DND-41 (cell line): ENCODE measurements at regions not wholly inside any gene's neighbourhood (a gene's known extent, or its start where the extent isn't known, plus 50 kb on each side); places are given as distances from the start of the nearest gene placed in this dataset.

ENCODE experiments used
- ATAC-seq: fragments of 200-7000 bp; cut with Tn5 transposase; 3 replicates; pipeline ENCODE4 v1.9.1; 2021; ENCODE audit warnings: low read depth; ENCODE audit not compliant: insufficient read depth
- DNase-seq: peaks from one replicate; pipeline ENCODE4 v3.0.0-alpha.2; 2020
- H2AFZ ChIP-seq: 2 replicates; pipeline ENCODE4 v1.6.0; 2012; ENCODE audit warnings: low read depth, low read length
- H3K27ac ChIP-seq: 2 replicates; pipeline ENCODE4 v1.5.1; 2012; ENCODE audit warnings: low read length, inconsistent platforms
- H3K27me3 ChIP-seq: fragments of 200-600 bp; sonication (generic); 2 replicates; pipeline ENCODE4 v1.6.0; 2012; ENCODE audit warnings: low read length, mild to moderate bottlenecking, inconsistent platforms; ENCODE audit not compliant: insufficient read depth, poor library complexity
- H3K36me3 ChIP-seq: 2 replicates; pipeline ENCODE4 v1.5.1; 2012; ENCODE audit warnings: low read length, inconsistent platforms; ENCODE audit not compliant: insufficient read depth
- H3K4me1 ChIP-seq: 2 replicates; pipeline ENCODE4 v1.5.1; 2012; ENCODE audit warnings: mild to moderate bottlenecking, low read length; ENCODE audit not compliant: insufficient read depth
- H3K4me2 ChIP-seq: 2 replicates; pipeline ENCODE4 v1.6.0; 2012; ENCODE audit warnings: mild to moderate bottlenecking, moderate library complexity, low read length, inconsistent platforms; ENCODE audit not compliant: insufficient read depth
- H3K4me3 ChIP-seq, 2 experiments: fragments of 200-600 bp in 1 of 2; shearing (Covaris generic) in 1 of 2; 2 replicates each; pipeline ENCODE4 v1.5.1; 2012 to 2016; ENCODE audit warnings: inconsistent platforms in 2 of 2, low read length in 2 of 2, mild to moderate bottlenecking in 2 of 2, low read depth in 1 of 2, moderate library complexity in 1 of 2
- H3K79me2 ChIP-seq: 2 replicates; pipeline ENCODE4 v1.6.0; 2012; ENCODE audit warnings: low read length, inconsistent platforms; ENCODE audit not compliant: insufficient read depth
- H3K9ac ChIP-seq: 2 replicates; pipeline ENCODE4 v1.6.0; 2012; ENCODE audit warnings: low read depth, mild to moderate bottlenecking, inconsistent platforms, low read length, moderate library complexity
- H3K9me3 ChIP-seq: 2 replicates; pipeline ENCODE4 v1.5.1; 2012; ENCODE audit warnings: low read length, moderate library complexity, mild to moderate bottlenecking, inconsistent platforms; ENCODE audit not compliant: insufficient read depth, severe bottlenecking
- H4K20me1 ChIP-seq: 2 replicates; pipeline ENCODE4 v1.6.0; 2012; ENCODE audit warnings: low read length; ENCODE audit not compliant: insufficient read depth
- CTCF ChIP-seq: IDR thresholded peaks from 2 replicates; pipeline ENCODE4 v1.5.1; 2012; ENCODE audit warnings: borderline replicate concordance, low read length, moderate library complexity, mild to moderate bottlenecking; ENCODE audit not compliant: poor library complexity, severe bottlenecking; ENCODE audit errors: extremely low read depth
- EZH2 ChIP-seq: IDR thresholded peaks from 3 replicates; pipeline ENCODE4 v1.6.1; 2012; ENCODE audit warnings: borderline replicate concordance, low read depth, mild to moderate bottlenecking, moderate library complexity, low read length, inconsistent platforms; ENCODE audit not compliant: severe bottlenecking

DNA sequence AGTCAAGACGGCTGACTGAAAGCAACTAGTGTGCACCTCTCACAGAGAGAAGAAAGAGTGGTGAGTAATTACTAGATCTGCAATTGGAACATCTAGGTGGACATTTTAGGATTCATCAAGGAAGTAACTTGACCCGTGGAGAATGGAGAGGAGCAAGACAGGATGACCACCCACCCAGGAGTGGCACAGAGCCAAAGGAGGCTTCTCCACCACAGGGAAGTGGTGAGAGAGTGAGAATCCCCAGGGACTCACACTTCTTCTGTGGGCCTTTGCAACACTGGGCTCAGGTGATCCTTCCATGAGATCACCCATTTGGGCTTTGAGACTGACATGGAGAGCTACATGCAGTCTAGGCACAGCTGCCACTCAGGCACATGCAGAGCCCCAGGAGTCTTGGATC is 132.8 kb upstream of the GALNT5 start:
- ATAC-seq (no peak), DNase-seq (no peak)
- Histone ChIP-seq H3K4me2 (no peak overlapping the region), H3K4me3 (no peak overlapping the region), H3K36me3 (no peaks in the 10 kb centered on the region), H3K27me3 (no peaks in the 10 kb centered on the region), H2AFZ (no peak overlapping the region; the same call in 1 of the 2 replicates), H3K27ac (no peak overlapping the region), H3K79me2 (no peaks in the 10 kb centered on the region), H3K4me1 (peaks cover 3% of the 10 kb centered on the region; the same call in 1 of the 2 replicates), H4K20me1 (no peaks in the 10 kb centered on the region), H3K9ac (no peak overlapping the region), H3K9me3 (no peaks in the 10 kb centered on the region)
- no peak for TF ChIP-seq CTCF
- no peak for TF ChIP-seq EZH2

- Histone ChIP-seq H2AFZ (no peak overlapping the region), H3K27me3 (no peaks in the 10 kb centered on the region), H3K79me2 (no peaks in the 10 kb centered on the region), H3K4me3 (no peak overlapping the region), H3K9ac (no peak overlapping the region), H3K27ac (no peak overlapping the region), H3K4me2 (no peak overlapping the region), H3K9me3 (no peaks in the 10 kb centered on the region), H3K4me1 (peaks cover 3% of the 10 kb centered on the region; the same call in 1 of the 2 replicates), H4K20me1 (no peaks in the 10 kb centered on the region), H3K36me3 (no peaks in the 10 kb centered on the region)
- no peak for TF ChIP-seq CTCF
- TF ChIP-seq EZH2, result no peak
- ATAC-seq (no peak), DNase-seq (no peak)
Observed at GRCh38 chr2:157125685-157126084, 131.8 kb upstream of the GALNT5 start.

DNA sequence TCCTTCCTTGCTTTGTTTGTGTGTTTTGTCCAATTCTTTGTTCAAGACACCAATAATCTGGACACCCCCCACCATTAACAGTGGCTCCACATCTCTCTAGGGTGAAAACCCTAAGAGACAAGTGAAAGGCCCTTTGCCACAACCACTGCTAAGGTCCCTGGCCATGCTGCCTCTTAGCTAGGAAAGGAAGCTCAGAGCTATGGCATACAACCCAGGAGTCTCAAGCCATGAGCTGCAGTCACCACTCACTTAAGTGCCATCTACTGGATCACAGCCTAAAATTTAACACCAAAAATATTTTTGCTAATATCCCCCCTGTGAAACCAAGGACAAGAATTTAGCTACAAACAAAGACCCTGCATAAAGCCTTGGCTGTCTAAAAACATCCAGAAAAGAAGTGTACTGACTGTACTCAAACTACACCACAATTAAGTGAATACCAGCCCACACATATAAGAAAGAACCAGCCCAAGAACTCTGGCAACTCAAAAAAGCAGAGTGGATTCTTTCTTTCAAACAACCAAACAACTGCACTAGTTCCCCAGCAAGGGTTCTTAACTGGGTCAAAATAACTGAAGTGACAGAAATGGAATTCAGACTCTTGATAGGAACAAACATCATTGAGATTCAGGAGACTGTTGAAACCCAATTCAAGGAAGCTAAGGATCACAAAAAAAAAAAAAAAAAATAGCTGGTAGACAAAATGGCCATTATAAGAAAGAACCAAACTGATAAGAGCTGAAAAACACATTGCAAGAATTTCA is 130.1 kb upstream of the GALNT5 start:
- H3K27me3 ChIP-seq, result no peaks in the 10 kb centered on the region
- H3K9me3 ChIP-seq, result no peaks in the 10 kb centered on the region
- ATAC-seq (peak; percentile 39; the same call in 2 of the 3 replicates), DNase-seq (no peak)
- no peak overlapping the region for H3K4me2 ChIP-seq
- TF ChIP-seq EZH2 (no peak), CTCF (no peak)
- no peak overlapping the region for H3K4me3 ChIP-seq
- 0 out of 2 replicates have a peak overlapping the region, but pooled peaks have one; percentile 1 for H2AFZ ChIP-seq
- peaks cover 3% of the 10 kb centered on the region; the same call in 1 of the 2 replicates for H3K4me1 ChIP-seq
- no peak overlapping the region for H3K9ac ChIP-seq
- H3K27ac ChIP-seq, result peak overlapping the region; percentile 4; the same call in 1 of the 2 replicates
- H3K36me3 ChIP-seq, result no peaks in the 10 kb centered on the region
- H4K20me1 ChIP-seq, result no peaks in the 10 kb centered on the region
- H3K79me2 ChIP-seq, result no peaks in the 10 kb centered on the region
